Stimulated activated CD8-positive, alpha-beta memory T cell treated with anti-CD3 and anti-CD28 coated beads, Interleukin-7, amount 100 ng/mL, for 1 hour (primary cell): ENCODE measurements at regions not wholly inside any gene's neighbourhood (a gene's known extent, or its start where the extent isn't known, plus 50 kb on each side); places are given as distances from the start of the nearest gene placed in this dataset.

Experiments
- DNase-seq, 2 donors: peaks; one replicate each; pipeline ENCODE4 v3.0.0-alpha.2; 2020; ENCODE audit warnings: low read depth in 2 of 2

- no peak for DNase-seq
Measured at GRCh38 chr14:54090274-54090673, 133.6 kb upstream of the BMP4 start.

GRCh38 chr14:54094765-54095164 is 138.1 kb upstream of the BMP4 start:
- DNase-seq, result no peak

- DNase-seq, result no peak
Measured at GRCh38 chr14:54098536-54098935, 141.9 kb upstream of the BMP4 start.

- DNase-seq, result no peak
Measured at GRCh38 chr14:54102051-54102456, 145.4 kb upstream of the BMP4 start.

GRCh38 chr14:54102530-54102929 is 145.9 kb upstream of the BMP4 start:
- no peak for DNase-seq

GRCh38 chr14:54104601-54105145 is 148.0 kb upstream of the BMP4 start:
- no peak for DNase-seq

- no peak for DNase-seq
Measured at GRCh38 chr14:54105406-54105805, 148.8 kb upstream of the BMP4 start.

- DNase-seq, result no peak
Measured at GRCh38 chr14:54105898-54106297, 149.3 kb upstream of the BMP4 start.

GRCh38 chr14:54106661-54107377 is 150.2 kb upstream of the BMP4 start:
- no peak for DNase-seq

- DNase-seq, result no peak
Measured at GRCh38 chr14:54108481-54109471, 152.2 kb upstream of the BMP4 start.

- DNase-seq, result no peak
Measured at GRCh38 chr14:54109521-54110120, 153.0 kb upstream of the BMP4 start.

GRCh38 chr14:54114941-54115340 is 158.3 kb upstream of the BMP4 start:
- no peak for DNase-seq

- no peak for DNase-seq
Measured at GRCh38 chr14:54116198-54116885, 159.7 kb upstream of the BMP4 start.

GRCh38 chr14:54116972-54117371 is 160.3 kb upstream of the BMP4 start:
- DNase-seq, result no peak

GRCh38 chr14:54117396-54117795 is 160.8 kb upstream of the BMP4 start:
- no peak for DNase-seq

- DNase-seq, result no peak
Measured at GRCh38 chr14:54117924-54118323, 161.3 kb upstream of the BMP4 start.

GRCh38 chr14:54120260-54120659 is 163.6 kb upstream of the BMP4 start:
- no peak for DNase-seq

GRCh38 chr14:54121466-54122027 is 164.9 kb upstream of the BMP4 start:
- DNase-seq, result no peak

- no peak for DNase-seq
Measured at GRCh38 chr14:54123841-54124240, 167.2 kb upstream of the BMP4 start.

- no peak for DNase-seq
Measured at GRCh38 chr14:54125109-54125508, 168.5 kb upstream of the BMP4 start.

- DNase-seq, result no peak
Measured at GRCh38 chr14:54126947-54127346, 170.3 kb upstream of the BMP4 start.
